Pancreas (tissue), 10 donors: ENCODE measurements at regions not wholly inside any gene's neighbourhood (a gene's known extent, or its start where the extent isn't known, plus 50 kb on each side); places are given as distances from the start of the nearest gene placed in this dataset.
A peak's percentile ranks its signal among the peaks of the same experiment; 100 is the strongest.

Experiments
- ATAC-seq, 4 donors: fragments of 200-7000 bp; cut with Tn5 transposase; one replicate each; pipeline versions ENCODE4 v1.8.0 to v1.9.1; 2020; ENCODE audit warnings: mild to moderate bottlenecking in 4 of 4, moderate library complexity in 4 of 4
- DNase-seq, 6 donors: peaks; one replicate each; pipeline ENCODE4 v3.0.0-alpha.2; 2020
- FAIRE-seq: peaks from 2 replicates; lab custom pipeline; 2012; peaks lifted over from hg19 to GRCh38; lab: Jason Lieb, UNC
- H3K27ac ChIP-seq, 4 donors: fragments of 200-600 bp; sonication (generic); 1 replicate in 3 of 4; 2 replicates in 1 of 4; pipeline versions ENCODE4 v1.5.0 to v1.8.0; 2020
- H3K27me3 ChIP-seq, 4 donors: fragments of 200-600 bp; one replicate each; pipeline ENCODE4 v1.8.0; 2021
- H3K36me3 ChIP-seq, 3 donors: fragments of 200-600 bp; sonication (generic) in 1 of 3; one replicate each; pipeline versions ENCODE4 v1.5.0 to v1.8.0; 2020 to 2021
- H3K4me1 ChIP-seq, 3 donors: fragments of 200-600 bp; one replicate each; pipeline ENCODE4 v1.8.0; 2021
- H3K4me3 ChIP-seq, 4 donors: fragments of 200-600 bp; sonication (generic) in 2 of 4; one replicate each; pipeline versions ENCODE4 v1.5.0 to v1.8.0; 2020 to 2021
- H3K9me3 ChIP-seq, 4 donors: fragments of 200-600 bp; one replicate each; pipeline ENCODE4 v1.8.0; 2021
- CTCF ChIP-seq, 4 donors: fragments of 200-600 bp; sonication (generic) in 3 of 4; IDR thresholded peaks; one replicate each; pipeline versions ENCODE4 v1.5.0 to v1.8.0; 2021; ENCODE audit warnings: antibody characterized with exemption in 4 of 4
- WGBS, 2 donors: extraction: QIAGEN DNeasy Blood & Tissue Kit; methylation state at CpG; one replicate each; pipeline ENCODE4 v1.1.7; 2013; 5-methylcytosine and 5-hydroxymethylcytosine counted together
- intact Hi-C, 3 donors: fragments of 100-400 bp; cut with DNase I; formaldehyde crosslinking; loops; one replicate each; pipeline versions ENCODE4 v1.11.1 to v1.14.2; 2022
- donor health status: healthy with polysubstance abuse.
- donor health status: DM: no; HTN: no; CAD: no; lungs with moderate emphysema.
- donor health status: DM: no; HTN: no; CAD: no.
- donor health status: control.
- donor health status: control.
- donor health status: Bipolar disorder and iron deficiency.
- donor health status: DM: yes; HTN: yes; CAD: no.
- donor health status: DM: no; HTN: no; CAD: no.
- donor health status: DM: no; HTN: no; CAD: no.
- donor health status: DM: yes; HTN: yes; CAD: no.

- WGBS, 2 donors = 74 to 77% methylated on average over 38 of the region's 38 CpGs
- no peaks in the 10 kb centered on the region for H3K9me3 ChIP-seq
- H3K4me3 ChIP-seq = no peak overlapping the region
- TF ChIP-seq CTCF (IDR thresholded peaks at IDR 0.05) = no peak
- FAIRE-seq = no peak
- no peaks in the 10 kb centered on the region for H3K36me3 ChIP-seq
- no peak overlapping the region for H3K27ac ChIP-seq
- no peak for ATAC-seq
- no peaks in the 10 kb centered on the region for H3K4me1 ChIP-seq
- H3K27me3 ChIP-seq = no peaks in the 10 kb centered on the region
- intact Hi-C loops = no loop called here
- DNase-seq = peak in 1 of 6 donors; percentile 41
Measured at GRCh38 chr7:156004265-156005201, 192.3 kb upstream of the SHH start.

DNA sequence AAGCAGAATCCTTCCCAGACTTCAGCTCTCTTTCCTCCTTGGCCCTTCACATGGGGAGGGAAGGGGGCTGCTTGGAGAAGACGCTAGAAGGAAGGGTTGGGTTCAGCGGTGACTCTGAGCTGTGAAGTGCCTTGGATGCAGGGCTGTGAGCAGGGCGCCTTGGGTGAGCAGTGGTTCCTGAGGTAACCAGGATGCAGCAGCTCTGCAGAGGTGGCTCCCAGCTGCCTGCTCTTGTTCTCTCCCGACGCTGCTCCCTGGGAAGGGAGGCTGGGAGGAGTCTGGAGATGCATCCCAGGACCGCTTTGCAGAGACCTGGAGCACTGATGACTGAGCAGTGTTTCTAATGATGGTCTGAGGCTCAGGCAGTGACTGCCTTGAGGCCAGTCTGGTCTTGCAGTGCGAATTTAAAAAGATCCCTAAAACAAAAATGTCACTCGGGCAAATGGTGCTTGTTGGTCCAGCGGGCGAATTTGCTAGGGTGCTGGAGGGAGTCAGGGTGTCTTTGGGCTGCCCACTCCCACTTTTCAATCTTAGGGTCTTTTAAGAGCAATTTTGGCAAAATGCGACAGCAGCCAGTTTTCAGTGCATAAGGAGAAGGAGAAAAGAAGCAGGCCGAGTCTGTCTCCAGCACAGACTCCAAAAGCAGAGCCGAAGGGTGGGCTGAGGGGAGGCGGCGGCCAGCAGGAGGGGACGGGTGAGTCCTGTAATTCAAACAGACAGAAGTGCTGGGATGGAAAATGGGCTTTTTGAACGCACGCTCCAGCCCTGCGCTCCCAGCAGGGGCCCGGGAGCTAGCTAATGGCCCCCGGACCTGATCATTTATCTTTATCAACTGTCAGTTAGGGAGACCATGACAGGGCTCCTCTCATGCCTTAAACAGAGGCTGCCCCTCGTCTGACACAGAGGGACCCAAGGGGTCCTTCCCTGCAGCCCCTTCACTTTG lies 191.2 kb upstream of the SHH start:
- 50 to 60% methylated on average over 22 of the region's 22 CpGs for WGBS, 2 donors
- Histone ChIP-seq H3K27ac (no peak overlapping the region), H3K4me1 (no peaks in the 10 kb centered on the region), H3K9me3 (no peaks in the 10 kb centered on the region), H3K36me3 (no peaks in the 10 kb centered on the region), H3K4me3 (no peak overlapping the region), H3K27me3 (peaks cover 0 to 4% (median 0%) of the 10 kb centered on the region in 4 donors)
- ATAC-seq = no peak
- TF ChIP-seq CTCF (IDR thresholded peaks at IDR 0.05) = no peak
- no peak for FAIRE-seq
- intact Hi-C loops = no loop called here
- DNase-seq = no peak

- H3K4me3 ChIP-seq = no peak overlapping the region
- DNase-seq = no peak
- TF ChIP-seq CTCF (IDR thresholded peaks at IDR 0.05) = no peak
- H3K36me3 ChIP-seq = no peaks in the 10 kb centered on the region
- ATAC-seq = no peak
- H3K27me3 ChIP-seq = peaks cover 0 to 4% (median 0%) of the 10 kb centered on the region in 4 donors
- H3K4me1 ChIP-seq = no peaks in the 10 kb centered on the region
- no peak for FAIRE-seq
- 70 to 77% methylated on average over 17 of the region's 17 CpGs for WGBS, 2 donors
- no peaks in the 10 kb centered on the region for H3K9me3 ChIP-seq
- intact Hi-C loops = no loop called here
- no peak overlapping the region for H3K27ac ChIP-seq
Measured at GRCh38 chr7:156002362-156003066, 190.3 kb upstream of the SHH start.

DNA sequence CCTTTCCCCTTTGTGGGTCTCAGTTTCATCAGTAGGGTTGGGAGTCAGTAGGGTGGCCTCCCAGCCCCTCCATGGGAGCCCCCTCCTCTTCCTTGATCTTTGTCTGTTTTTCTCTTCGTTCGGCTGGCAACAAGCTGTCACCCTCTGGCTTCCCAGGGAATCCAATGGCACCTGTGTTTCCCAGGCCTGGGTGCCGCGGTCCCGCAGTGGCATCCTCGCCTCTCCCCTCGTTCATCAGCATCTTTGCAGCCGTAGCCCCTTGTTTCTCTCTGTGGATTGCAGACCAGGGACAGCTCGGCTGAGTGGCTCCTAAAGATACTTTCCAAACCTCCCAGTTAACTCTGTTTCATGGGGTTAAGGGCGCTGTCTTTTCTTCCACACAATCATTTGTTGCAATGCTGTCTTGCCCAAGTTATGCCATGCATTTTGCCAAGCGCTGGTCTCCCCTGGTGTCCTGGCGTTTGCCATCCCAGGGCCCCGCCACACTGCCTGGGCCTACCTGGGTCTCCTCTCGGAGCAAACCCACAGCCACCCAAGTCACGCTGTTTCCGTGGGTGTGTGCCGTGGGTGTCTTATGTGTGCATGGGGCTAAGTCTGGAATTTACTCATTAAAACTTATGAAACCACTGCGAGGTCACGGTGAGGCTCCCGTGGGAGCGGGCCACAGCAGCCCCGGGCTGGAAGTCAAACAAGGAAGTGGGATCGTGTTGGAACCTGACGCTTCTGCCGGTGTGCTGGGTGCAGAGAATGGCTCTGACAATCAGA lies 189.4 kb upstream of the SHH start:
- Histone ChIP-seq H3K36me3 (no peaks in the 10 kb centered on the region), H3K27me3 (peaks cover 0 to 4% (median 0%) of the 10 kb centered on the region in 4 donors), H3K9me3 (no peaks in the 10 kb centered on the region), H3K4me3 (no peak overlapping the region), H3K27ac (no peak overlapping the region), H3K4me1 (no peaks in the 10 kb centered on the region)
- DNase-seq (peak in 2 of 6 donors; percentile 29 to 48), FAIRE-seq (no peak), ATAC-seq (no peak)
- no peak for TF ChIP-seq CTCF (IDR thresholded peaks at IDR 0.05)
- intact Hi-C loops = no loop called here
- 79 to 85% methylated on average over 25 of the region's 25 CpGs for WGBS, 2 donors
